Muscle of back (tissue), 3 donors: ENCODE measurements at regions not wholly inside any gene's neighbourhood (a gene's known extent, or its start where the extent isn't known, plus 50 kb on each side); places are given as distances from the start of the nearest gene placed in this dataset.
A peak's percentile ranks its signal among the peaks of the same experiment; 100 is the strongest.

ENCODE experiments used
- DNase-seq, 3 donors: peaks; one replicate each; pipeline versions ENCODE4 v3.0.0 to v3.0.0-alpha.2; 2013

DNA sequence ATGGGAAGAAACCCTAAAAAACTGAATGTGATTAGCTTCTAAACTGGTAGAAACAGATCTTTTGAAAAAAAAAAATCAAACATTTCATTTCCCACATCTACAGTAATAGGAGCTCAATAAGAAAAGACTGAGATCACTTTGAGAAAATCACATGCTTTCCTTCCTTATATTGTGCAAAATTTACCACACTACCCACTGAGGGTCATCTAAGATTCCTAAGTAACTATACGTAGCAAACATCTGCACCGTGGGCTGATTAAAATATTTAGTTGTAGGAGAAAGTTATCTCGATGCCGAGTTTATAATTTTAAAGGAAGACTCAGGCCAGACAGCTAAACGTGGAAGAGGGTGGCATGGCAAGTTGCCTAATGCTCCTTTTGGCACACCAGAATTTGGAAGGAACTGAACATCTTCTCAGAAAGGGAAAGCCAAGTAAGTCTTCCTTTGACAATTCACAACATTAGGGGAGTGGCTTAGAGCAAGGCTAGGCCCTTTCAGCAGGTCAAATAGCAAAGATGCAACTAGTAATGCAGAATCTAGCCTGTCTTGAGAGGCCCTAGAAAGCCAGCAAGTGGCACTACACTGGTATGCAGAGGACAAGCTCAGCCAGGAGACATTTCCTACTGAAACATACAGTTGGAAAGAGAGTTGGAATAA is 128.0 kb downstream of the TMA16 start:
- DNase-seq = no peak

DNA sequence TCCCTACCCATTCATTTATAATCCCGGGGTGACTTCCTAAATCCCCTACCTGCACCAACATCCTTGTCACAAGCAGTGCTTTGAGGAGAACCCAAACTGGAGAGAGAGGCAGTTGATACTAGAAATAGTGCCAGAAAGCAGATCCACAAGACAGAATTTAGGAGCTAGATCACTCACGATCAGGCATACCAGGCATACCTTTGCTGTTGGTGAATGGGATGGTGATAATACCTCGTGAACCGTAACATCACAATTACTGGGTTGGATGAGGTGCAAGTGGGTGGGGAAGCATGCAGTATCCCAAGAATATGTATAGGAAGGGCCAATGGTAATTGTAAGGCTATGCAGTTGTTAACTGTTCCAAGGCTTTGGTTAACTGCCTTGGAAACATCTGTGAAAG is 129.3 kb downstream of the TMA16 start:
- DNase-seq = no peak

DNA sequence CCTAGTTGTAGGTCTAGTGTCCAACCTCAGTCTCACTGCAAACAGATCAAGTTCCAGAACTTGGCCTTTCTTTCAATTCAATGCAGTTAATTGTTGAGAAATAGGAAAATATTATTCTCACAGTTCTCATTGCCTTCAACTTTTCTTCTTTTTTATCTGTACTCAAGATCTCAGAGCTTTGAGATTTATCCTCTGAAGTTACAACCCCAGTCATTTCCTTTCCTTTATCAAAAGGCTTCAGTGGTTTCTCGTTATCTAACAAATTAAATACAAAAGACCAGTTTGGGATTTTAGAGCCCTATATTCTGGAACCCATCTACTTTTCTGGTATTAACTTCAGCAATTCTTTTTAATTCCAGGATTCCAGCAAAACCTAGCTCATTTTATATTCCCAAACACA is 130.2 kb downstream of the TMA16 start:
- no peak for DNase-seq

DNA sequence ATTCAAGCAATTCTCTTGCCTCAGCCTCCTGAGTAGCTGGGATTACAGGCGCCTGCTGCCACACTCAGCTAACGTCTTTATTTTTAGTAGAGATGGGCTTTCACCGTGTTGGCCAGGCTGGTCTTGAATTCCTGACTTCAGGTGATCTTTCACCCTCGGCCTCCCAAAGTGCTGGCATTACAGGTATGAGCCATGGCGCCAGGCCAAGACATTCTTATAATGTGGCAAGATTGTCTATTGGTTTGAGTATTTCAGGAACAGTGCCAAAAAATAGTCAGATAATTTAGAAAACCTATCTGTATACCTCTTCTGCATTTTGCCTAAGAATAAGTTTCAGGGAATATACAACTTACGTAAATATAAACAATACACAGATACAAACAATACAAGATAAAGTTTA is 136.8 kb downstream of the TMA16 start:
- DNase-seq = no peak

DNA sequence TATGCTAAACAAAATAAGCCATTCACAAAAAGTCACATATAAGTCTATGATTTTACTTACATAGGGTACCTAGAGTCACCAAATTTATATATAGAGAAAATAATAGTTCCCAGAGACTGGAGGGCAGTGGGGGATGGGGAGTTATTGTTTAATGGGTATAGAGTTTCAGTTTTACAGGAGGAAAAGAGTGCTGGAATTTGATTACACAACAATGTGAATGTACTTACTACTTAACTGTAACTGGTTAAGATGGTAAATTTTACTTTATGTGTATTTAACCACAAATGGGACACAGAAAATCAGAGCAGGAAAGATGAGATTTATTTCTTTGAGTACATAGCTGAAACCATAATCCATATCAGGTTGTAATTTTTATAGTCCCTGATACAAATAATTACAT is 144.4 kb downstream of the TMA16 start:
- no peak for DNase-seq

DNA sequence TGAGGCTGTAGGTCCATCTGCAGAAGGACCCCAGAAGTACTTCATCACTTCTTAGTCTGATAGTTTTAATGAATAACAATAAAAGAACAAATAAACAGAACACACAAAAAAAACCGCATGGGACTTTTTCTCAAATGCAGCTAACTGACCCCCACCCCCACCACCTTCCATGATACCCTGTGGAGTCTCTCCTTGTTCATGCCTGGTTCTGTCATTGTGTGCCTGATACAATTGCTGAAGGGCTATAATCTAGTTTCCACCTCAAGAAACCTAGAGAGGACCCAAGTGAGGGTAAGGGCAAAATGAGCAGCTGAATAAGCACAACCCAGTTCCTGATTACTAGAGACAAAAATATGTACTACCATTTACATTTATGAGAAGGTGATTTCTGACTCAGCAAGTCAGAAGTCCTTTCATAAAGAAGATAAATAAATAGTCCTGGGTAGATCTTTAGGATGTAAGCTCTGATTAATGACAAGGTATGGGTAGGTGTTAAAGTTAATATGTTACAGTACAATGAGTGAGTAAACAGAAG is 155.1 kb downstream of the TMA16 start:
- DNase-seq = no peak

DNA sequence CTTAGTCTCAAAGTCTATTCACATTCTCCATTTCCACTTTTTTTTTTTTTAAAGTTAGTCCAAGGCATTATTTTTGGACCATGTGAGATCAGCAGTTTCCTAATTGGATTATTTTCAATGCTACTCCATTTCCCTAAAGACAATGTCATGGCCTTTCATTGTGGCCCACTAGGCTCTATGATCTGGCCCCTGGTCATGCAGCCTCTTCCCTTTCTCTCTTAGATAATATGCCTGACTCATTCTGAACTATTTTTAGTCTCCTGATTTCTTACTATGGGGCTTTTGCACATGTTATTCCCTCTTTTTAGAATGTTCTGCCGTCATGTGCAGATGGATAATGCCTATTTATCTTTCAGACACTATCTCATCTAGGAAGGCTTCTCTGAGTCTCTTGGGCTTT is 157.3 kb downstream of the TMA16 start:
- peak in 1 of 3 donors; percentile 3 for DNase-seq

DNA sequence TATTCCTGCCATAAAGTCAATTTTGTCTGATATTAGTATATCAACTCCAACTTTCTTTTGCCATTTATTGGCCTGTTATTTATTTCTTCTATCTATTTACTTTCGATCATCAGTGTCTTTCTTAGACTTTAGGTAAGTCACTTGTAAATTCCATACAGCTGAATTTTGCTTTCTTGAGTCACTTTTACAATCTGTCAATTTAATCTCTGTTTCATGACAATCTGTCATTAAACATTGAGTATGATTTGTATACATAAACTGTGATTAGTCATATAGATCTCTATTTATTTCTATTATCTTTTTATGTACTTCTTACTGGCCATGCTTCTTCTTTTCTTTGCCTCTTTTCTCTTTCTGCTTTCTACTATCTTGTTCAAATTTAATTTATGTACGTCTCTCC is 160.1 kb downstream of the TMA16 start:
- DNase-seq = no peak

DNA sequence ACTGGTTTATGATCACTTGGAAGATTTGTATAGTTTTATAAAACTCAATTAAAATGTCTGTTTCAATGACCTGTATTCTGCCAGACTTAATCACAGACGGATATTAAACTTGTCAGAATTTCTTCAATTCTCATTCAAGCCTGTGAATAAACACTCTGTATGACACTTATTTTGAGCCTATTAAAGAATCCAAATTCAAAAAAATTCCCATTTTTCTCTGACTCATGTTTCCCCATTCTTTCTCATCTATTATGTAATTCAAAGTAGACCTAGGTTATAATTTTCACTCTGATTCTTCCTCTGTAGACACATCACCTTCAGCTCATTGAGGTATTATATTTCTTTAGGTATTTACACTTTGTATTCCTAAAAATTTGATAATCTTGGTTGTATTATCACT is 166.1 kb downstream of the TMA16 start:
- no peak for DNase-seq

DNA sequence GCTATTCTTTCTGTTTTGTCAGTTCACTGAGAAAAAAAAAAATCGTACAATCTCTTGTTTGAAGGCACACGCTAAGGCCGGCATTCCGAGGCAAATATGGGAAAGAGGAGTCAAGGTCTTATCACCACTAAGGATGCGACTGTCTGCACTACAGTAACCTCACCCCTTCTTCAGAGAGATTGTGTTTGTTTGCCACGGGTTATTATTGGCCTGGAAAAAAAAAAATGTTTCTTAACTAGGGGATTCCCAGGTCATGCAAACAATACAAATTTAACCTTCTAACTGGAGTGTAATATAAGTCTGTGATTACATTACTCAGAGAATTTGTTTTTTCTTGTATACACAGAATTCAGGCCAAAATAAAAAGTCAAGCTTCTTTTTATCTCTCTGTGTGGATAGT is 168.3 kb downstream of the TMA16 start:
- no peak for DNase-seq

DNA sequence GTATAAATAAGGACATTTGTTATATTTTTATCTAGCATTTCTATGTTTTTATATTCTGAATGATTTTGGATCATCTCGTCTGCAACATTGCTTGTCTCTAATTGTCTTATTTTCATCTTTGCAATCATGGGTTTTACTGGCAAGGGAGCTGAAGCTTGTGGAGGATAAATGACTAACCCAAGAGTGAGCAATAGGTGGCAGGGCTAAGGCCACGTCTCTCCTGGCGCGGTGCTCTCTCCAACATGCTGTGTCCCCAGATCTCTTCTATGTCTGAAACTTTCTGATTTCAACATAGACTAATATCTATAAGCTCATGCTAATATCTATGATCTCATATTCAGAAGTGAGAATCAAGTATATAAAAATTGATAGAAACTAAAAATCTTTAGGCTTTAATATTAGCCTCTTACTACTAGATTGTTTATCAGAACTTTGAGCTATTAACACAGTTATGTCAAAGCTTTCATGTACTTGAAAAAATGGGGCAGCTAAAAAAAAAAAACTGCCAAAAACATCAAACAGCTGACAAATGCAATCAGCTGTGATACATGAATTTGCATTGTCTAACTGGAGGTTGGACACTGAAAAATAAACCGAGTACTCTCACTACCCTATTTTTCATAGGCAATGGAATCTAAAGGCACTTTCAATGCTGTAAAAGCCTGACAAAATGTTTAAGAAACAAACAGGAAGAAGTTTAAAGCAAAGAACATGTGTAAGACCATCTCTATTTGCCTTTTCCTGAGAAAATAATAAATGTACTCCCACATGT is 169.2 kb downstream of the TMA16 start:
- no peak for DNase-seq

DNA sequence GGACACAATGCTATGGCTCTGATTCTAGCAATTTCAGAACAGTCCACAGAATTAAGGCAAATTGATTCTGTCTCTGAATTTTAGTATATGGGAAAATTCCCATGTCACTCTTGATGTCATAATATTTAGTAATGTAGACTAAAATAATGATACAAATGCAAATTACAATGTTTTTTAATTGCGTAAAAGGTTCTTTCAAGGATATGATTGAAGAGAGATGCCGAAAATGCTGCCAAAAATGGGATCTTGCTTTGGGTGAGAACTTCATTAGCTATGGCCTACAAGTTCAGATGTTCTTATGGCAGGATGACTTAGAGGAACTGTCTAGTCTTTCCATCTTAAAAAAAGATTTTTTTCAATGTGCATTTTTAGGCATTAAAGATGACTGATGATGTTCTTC is 170.6 kb downstream of the TMA16 start:
- DNase-seq = no peak

DNA sequence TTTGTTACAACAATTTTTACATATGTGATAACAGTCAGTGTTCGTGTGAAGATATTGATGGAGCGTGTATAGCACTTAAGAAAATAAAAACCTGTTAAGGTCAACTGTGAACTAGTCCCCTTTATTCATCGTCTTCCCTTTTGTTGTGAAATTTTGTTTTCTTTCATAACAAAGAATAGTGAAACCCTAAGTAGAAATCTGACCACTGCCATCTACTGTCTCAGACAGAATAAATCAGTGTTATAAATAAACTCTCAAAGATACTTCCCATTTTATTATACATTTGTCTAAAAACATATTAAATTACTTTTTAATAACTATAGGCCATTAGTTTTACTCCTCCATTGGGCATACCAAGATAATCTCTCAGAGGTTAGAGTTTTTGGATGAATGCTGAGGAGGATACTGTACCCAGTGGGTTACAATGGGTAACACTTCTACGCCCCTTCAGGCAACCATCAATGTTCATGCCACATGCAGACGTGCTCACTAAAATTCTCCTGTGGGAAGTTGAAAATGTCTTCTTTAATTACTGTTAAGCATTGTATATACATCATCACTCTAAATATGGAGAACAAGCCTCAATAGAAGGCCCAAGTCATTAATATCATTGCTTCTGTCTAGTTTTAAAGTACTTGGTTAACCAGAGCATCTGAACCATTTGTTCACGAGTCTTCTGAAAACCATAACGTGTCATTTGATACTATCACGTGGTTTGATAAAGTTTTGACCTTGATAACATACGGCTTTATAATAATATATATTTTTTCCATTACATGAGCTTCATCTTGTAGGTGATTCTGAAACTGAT is 171.2 kb downstream of the TMA16 start:
- no peak for DNase-seq

DNA sequence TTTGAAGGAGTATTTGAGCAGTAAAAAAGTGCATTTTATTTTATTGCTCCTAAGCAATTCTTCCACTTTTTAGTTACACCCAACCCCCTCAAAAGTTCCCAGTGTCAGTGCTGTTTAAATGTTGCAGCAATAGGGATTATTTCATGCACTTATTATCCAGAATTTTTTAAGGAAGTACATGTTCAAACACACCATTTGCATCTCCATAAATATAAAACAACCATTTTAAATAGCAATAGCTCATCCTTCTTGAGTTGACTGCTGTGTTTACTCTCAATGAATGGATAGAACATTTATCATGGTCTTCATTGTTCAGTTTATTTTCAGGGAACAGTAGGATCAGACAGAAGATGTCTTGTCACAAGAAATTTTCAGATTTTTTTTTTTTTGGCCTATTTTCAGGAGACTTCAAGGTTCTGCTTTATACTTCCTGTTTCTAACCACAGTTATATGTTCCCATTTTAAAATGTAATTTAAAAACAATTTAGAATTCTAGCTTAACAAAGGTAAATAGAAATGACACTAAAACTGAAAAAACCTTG is 171.9 kb downstream of the TMA16 start:
- DNase-seq = peak in 1 of 3 donors; percentile 17

DNA sequence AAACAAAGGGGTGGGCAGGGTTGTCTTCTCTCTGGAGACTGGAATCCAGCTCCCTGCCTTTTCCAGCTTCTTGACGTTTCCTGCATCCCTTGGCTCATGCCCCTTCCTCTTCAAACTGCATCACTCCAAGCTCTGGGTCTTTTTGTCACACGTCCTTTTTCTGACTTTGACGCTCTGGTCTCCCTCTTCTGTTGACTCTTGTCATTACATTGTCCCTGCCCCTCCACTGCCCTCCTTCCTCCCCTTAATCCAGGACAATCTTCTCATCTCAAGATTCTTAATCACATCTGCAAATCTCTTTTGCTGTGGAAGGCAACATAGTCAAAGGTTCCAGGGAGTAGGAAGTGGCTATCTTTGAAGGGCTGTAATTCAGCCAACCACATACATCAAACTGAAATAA is 178.3 kb downstream of the TMA16 start:
- DNase-seq = no peak

DNA sequence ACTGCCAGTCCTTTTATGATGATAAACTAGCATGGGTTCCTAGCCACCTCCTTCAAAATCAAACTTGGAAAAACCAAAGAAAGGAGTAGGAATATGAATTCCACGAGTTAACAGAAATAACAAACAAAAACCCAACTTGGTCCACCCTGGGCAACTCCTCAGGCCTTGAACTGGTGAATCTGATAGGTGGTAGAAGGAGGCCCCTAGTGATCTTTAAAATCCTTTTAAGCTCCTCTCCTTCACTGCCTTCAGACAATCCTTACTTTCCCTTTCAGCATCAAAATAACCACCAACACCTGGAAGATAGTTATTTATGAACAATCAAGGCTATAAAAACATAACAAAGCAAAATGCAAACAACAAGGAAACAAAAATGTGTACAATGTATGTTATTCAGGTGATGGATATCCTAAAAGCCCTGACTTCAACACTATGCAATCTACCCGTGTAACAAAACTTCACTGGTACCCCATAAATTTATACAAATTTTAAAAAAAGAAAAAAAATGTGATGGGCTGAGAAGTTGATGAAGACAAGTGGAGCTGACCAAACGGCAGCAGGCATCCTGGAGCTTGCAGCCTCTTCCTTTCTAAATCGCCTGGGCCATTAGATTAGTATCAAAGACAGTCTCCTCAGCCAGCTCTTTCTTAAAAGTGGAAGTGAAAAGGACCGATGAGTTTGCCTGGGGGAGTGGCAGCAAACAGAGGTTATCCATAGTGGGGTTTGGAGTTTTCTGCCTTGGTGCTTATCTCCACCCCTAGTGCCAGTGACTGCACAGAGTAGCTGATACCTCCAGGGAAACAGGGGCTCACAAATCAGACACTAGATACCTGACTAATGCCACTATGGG is 179.6 kb downstream of the TMA16 start:
- no peak for DNase-seq

DNA sequence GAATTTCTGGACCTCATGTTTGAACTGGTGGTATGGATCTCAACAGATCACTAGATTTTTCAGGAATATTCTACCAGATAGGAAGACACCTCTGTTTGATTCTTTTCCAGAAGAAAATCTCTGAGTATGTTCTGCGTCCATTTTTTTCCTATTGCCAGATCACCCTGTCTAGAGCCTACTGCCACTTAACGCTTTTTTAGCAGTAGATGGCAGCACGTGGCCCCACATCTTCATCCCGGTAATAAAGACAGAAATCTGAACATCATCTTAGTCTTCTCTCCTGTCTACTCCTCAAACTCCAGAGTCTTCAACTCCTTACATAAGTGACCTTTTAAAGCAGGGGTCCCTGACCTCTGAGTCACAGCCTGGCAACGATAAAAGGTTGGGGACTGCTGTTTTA is 184.7 kb downstream of the TMA16 start:
- DNase-seq = no peak

DNA sequence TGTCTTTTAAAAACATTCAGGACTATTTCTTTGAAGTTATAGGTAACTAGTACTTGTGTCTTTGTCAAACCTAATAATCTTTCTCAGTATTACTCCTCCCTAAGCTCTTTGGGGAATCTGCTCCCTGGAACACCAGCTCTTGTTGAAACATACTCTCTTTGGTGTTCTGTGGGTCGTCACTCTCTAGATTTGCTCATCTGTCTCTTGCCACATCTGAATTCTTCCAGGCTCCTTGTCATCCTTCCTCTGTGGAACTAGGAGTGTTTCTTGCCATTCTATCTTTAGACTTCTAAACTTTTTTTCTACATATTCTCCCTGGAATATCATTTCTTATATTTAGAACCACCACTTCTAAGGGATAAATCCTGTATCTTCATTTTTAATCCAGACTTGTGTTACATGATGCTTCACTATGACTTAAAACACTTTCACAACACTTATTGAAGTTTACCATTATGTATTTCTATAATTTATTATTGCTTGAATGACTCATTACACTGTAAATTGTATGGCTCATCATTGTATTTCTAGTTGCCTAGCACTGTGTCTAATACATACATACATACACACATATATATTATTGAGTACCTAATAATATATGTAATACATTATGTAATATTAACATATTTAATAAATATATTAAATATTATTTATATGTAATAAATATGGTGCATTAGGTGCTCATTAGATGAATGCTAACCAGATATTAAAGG is 186.1 kb downstream of the TMA16 start:
- DNase-seq = no peak

DNA sequence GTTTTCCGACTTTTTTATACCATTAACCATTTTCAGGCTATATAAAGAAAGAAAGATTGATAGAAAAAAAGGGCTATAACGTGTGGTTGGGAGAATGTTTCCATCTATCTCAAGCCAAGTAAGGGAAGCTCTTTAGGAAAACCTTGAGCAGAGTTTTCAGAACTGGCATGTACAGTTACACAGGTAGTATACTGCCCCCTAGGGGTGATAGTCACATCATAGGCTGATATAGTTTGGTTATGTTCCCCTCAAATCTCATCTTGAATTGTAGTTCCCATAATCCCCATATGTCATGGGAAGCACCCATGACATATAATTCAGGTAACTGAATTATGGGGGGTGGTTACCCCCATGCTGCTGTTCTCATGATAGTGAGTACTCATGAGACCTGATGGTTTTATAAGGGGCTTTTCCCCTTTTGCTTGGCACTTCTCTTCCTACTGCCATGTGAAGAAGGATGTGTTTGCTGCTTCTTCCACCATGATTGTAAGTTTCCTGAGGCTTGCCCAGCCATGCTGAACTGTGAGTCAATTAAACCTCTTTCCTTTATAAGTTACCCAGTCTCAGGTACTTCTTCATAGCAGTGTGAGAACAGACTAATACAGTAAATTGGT is 186.8 kb downstream of the TMA16 start:
- peak in 2 of 3 donors; percentile 14 to 16 for DNase-seq

DNA sequence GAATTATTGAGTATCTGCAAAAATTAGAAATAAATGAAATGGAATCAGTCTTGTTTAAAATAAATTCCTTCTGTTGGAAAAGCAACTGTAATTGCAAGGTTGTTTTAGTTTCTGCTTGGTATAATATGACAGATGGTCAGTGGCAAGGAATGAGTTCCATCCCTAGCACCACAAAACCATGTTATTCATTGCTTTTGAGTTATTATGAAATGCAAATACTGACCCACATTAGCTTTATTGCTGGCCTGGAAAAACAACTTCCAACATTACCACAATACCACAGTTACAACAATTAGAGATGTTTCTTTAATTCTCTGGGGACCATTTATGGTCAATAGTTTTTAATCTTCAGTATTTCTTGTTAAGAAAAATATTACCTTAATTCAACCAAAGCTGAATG is 194.4 kb downstream of the TMA16 start:
- DNase-seq = no peak
